Osteoblast (primary cell): ENCODE measurements at regions not wholly inside any gene's neighbourhood (a gene's known extent, or its start where the extent isn't known, plus 50 kb on each side); places are given as distances from the start of the nearest gene placed in this dataset.
"Not testable (repeated sequence)": the region's sequence is repeated elsewhere in the genome, so short reads cannot be mapped to it uniquely, and the experiment has no call there.

Experiments used
- DNase-seq: peaks from one replicate; pipeline ENCODE4 v3.0.0; 2011; ENCODE audit warnings: low spot score, mixed read lengths; ENCODE audit not compliant: insufficient read length; ENCODE audit errors: missing footprints
- H2AFZ ChIP-seq: 2 replicates; pipeline ENCODE4 v1.6.0; 2011; ENCODE audit warnings: mild to moderate bottlenecking, low read length
- H3K27ac ChIP-seq: 2 replicates; pipeline ENCODE4 v1.5.1; 2011; ENCODE audit warnings: mild to moderate bottlenecking, low read depth, low read length, moderate library complexity
- H3K27me3 ChIP-seq: 2 replicates; pipeline ENCODE4 v1.6.0; 2012; ENCODE audit warnings: mild to moderate bottlenecking, control low read depth, inconsistent platforms, low read length, moderate library complexity; ENCODE audit not compliant: insufficient read depth
- H3K36me3 ChIP-seq: 2 replicates; pipeline ENCODE4 v1.5.1; 2011; ENCODE audit warnings: mild to moderate bottlenecking, low read length, control low read depth, moderate library complexity; ENCODE audit not compliant: insufficient read depth
- H3K4me1 ChIP-seq: 2 replicates; pipeline ENCODE4 v1.5.1; 2011; ENCODE audit warnings: mild to moderate bottlenecking, low read length, control low read depth, moderate library complexity; ENCODE audit not compliant: insufficient read depth
- H3K4me2 ChIP-seq: 2 replicates; pipeline ENCODE4 v1.6.0; 2011; ENCODE audit warnings: mild to moderate bottlenecking, low read length; ENCODE audit not compliant: insufficient read depth
- H3K4me3 ChIP-seq: fragments of 200-600 bp; sonication (generic); 3 replicates; pipeline ENCODE4 v1.5.1; 2012; ENCODE audit warnings: mild to moderate bottlenecking, low read length, inconsistent platforms; ENCODE audit not compliant: insufficient read depth
- H3K79me2 ChIP-seq: 2 replicates; pipeline ENCODE4 v1.6.0; 2012; ENCODE audit warnings: mild to moderate bottlenecking, low read length, control low read depth, inconsistent platforms; ENCODE audit not compliant: insufficient read depth
- H3K9me3 ChIP-seq: 2 replicates; pipeline ENCODE4 v1.5.1; 2011; ENCODE audit warnings: low read depth, low read length, control low read depth
- H4K20me1 ChIP-seq: 2 replicates; pipeline ENCODE4 v1.6.0; 2012; ENCODE audit warnings: mild to moderate bottlenecking, low read length, control low read depth; ENCODE audit not compliant: insufficient read depth
- CTCF ChIP-seq: IDR thresholded peaks from 2 replicates; pipeline ENCODE4 v1.5.1; 2011; ENCODE audit warnings: mild to moderate bottlenecking, low read depth, low read length, moderate library complexity; ENCODE audit errors: extremely low read depth

- no peaks in the 10 kb centered on the region for H3K4me1 ChIP-seq
- peaks cover 3% of the 10 kb centered on the region for H3K9me3 ChIP-seq
- H3K36me3 ChIP-seq = no peaks in the 10 kb centered on the region
- no peak overlapping the region for H3K4me2 ChIP-seq
- no peaks in the 10 kb centered on the region for H3K79me2 ChIP-seq
- DNase-seq = no peak
- H3K27me3 ChIP-seq = no peaks in the 10 kb centered on the region
- H4K20me1 ChIP-seq = no peaks in the 10 kb centered on the region
- no peak overlapping the region for H2AFZ ChIP-seq
- no peak overlapping the region for H3K4me3 ChIP-seq
- H3K27ac ChIP-seq = no peak overlapping the region
- TF ChIP-seq CTCF = no peak
These were observed 678.7 kb upstream of the ADGRB3 start for GRCh38 chr6:67956352-67956751.

GRCh38 chr6:67952948-67953347, 682.1 kb upstream of the ADGRB3 start:
- no peaks in the 10 kb centered on the region for H3K79me2 ChIP-seq
- no peaks in the 10 kb centered on the region for H4K20me1 ChIP-seq
- H3K4me3 ChIP-seq = no peak overlapping the region
- H3K4me2 ChIP-seq = no peak overlapping the region
- H3K36me3 ChIP-seq = no peaks in the 10 kb centered on the region
- no peaks in the 10 kb centered on the region for H3K27me3 ChIP-seq
- no peak overlapping the region for H3K27ac ChIP-seq
- no peak for DNase-seq
- peaks cover 3% of the 10 kb centered on the region for H3K9me3 ChIP-seq
- no peak overlapping the region for H2AFZ ChIP-seq
- no peaks in the 10 kb centered on the region for H3K4me1 ChIP-seq
- TF ChIP-seq CTCF = no peak

GRCh38 chr6:67952121-67952520, 683.0 kb upstream of the ADGRB3 start:
- no peak for TF ChIP-seq CTCF
- DNase-seq = no peak

DNA sequence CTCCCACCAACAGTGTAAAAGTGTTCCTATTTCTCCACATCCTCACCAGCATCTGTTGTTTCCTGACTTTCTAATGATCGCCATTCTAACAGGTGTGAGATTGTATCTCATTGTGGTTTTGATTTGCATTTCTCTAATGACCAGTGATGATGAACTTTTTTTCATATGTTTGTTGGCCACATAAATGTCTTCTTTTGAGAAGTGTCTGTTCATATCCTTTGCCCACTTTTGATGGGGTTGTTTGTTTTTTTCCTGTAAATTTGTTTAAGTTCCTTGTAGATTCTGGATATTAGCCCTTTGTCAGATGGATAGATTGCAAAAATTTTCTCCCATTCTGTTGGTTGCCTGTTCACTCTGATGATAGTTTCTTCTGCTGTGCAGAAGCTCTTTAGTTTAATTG, 687.3 kb upstream of the ADGRB3 start:
- H3K4me1 ChIP-seq, DNase-seq, H2AFZ ChIP-seq, H3K27me3 ChIP-seq, H3K36me3 ChIP-seq, H3K9me3 ChIP-seq, H3K79me2 ChIP-seq, H3K4me3 ChIP-seq, H3K4me2 ChIP-seq, H4K20me1 ChIP-seq, H3K27ac ChIP-seq: not testable (repeated sequence)

More at GRCh38 chr6:67952121-67952520, 683.0 kb upstream of the ADGRB3 start:
- Histone ChIP-seq H3K4me2 (no peak overlapping the region), H2AFZ (no peak overlapping the region), H3K9me3 (peaks cover 3% of the 10 kb centered on the region), H3K27me3 (no peaks in the 10 kb centered on the region), H3K79me2 (no peaks in the 10 kb centered on the region), H3K36me3 (no peaks in the 10 kb centered on the region), H4K20me1 (no peaks in the 10 kb centered on the region), H3K4me1 (no peaks in the 10 kb centered on the region), H3K27ac (no peak overlapping the region), H3K4me3 (no peak overlapping the region)
